ENCODE measurements at regions not wholly inside any gene's neighbourhood (a gene's known extent, or its start where the extent isn't known, plus 50 kb on each side); places are given as distances from the start of the nearest gene placed in this dataset.

- TF ChIP-seq POLR2AphosphoS5 (IDR thresholded peaks at IDR 0.05) (no peak), CTCF (IDR thresholded peaks at IDR 0.05) (no peak), EP300 (IDR thresholded peaks at IDR 0.05) (no peak), POLR2A (IDR thresholded peaks at IDR 0.05) (no peak)
Observed at GRCh38 chr5:54927097-54927746, 58.2 kb downstream of the ESM1 start.
